GM18517 (cell line): ENCODE measurements at regions not wholly inside any gene's neighbourhood (a gene's known extent, or its start where the extent isn't known, plus 50 kb on each side); places are given as distances from the start of the nearest gene placed in this dataset.

Source experiments
- ATAC-seq: cut with Tn5 transposase; IDR thresholded peaks from one replicate; pipeline ENCODE4 v1.9.1; 2021; ENCODE audit warnings: mild to moderate bottlenecking, moderate library complexity; ENCODE audit not compliant: unreplicated experiment

DNA sequence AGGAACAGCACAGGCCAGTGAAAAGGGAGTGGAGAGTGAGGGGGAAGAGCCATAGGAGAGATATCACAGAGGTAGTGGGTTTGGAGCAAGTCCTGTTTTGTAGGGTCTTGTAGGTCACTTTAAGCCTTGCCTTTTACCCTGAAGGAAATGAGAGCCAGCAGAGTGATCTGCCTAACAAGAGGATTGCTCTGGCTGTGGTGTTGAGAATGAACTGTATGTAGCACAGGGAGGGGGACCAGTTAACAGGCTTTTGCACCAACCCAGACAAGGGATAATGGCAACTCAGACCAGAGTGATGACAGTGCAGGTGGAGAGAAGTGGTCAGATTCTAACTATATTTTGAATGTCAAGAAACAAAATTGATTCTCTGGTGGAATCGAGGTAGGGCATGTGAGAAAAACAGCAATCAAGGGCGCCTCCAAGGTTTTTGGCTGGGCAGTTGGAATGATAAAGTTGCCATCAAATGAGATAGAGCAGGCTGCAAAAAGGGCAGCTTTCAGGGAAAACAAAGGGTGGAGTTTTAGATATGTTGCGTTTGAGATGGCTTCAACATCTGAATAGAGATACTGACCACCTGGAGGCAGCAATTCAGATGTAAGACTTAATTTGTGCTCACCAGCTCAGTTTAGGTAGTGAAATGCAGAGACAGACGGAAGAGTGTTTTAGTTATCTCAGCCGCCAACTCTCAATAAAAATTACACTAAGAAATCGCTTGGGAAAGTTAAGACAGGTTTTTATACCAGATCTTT, 134.4 kb upstream of the BTBD3 start:
- no peak for ATAC-seq

DNA sequence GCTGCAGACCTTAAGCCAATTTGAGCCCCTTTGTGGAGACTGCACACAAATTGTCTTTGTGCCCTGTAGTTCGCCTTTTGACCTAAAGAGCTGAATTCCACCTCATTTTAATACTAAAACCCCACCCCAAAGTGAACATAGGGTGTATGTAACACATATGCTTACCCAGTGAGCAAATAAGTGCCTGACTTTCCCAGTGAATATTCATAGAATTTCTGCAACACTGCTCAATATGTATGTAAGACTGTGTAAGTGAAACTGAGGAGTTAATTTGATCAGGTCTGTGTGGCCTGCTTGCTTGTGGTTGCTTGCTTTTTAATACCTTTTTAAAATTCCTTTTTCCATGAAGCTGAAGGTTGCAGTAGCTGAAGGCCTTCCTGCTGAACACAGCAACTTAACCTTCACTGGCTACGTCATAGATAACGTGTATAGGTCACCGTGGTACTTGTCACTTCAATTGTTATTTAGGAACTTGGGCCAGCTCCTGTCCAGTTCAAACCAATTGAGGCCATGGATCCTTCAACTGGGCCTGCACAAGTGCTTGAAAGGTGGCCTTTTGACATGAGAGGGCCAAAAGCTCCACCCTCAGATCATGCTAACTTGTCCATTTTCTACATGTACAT, 131.7 kb upstream of the BTBD3 start:
- ATAC-seq: no peak

DNA sequence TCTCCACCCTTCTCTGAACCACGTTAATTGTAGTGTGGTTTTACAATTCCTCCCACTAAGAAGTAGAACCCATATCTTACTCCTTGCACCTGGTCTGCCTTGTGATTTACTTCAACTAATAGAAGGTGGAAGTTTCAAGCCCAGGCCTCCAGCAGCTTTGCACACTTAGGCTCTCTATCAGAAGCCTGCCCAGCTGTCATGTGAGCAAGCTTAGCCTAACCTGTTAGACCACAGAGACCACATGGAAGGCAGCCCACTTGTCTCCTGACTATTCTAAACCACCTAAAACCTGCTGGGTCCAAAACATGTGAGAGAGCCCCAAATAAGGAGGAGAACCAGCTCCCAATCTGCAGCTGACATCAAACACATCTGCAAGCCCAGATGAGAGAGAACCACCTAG, 127.6 kb upstream of the BTBD3 start:
- no peak for ATAC-seq

DNA sequence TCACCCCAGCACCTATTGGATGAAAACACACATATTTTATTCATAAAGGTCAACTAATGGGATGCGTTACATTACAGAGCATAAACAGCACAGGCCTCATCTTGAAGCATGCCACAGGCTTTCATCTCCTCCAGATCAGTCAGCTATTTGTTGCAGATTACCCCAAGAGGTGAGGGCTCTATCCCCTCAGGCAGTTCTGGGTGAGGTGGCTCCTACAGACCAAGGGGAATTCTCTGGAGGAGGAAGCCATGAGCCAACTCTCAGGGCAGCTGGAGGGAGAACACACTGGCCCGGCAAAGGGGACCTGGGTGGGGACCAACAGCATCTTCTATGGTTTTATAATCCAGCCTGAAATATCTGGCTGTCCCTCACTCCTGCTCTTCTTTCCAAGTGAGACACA, 126.4 kb upstream of the BTBD3 start:
- ATAC-seq: no peak

- no peak for ATAC-seq
These were observed 125.7 kb upstream of the BTBD3 start for GRCh38 chr20:11791835-11792567.

- no peak for ATAC-seq
These were observed 125.1 kb upstream of the BTBD3 start for GRCh38 chr20:11792568-11792953.

- no peak for ATAC-seq
These were observed 123.2 kb upstream of the BTBD3 start for GRCh38 chr20:11794525-11794924.

GRCh38 chr20:11795071-11795615, 122.5 kb upstream of the BTBD3 start:
- ATAC-seq: no peak

- no peak for ATAC-seq
These were observed 121.7 kb upstream of the BTBD3 start for GRCh38 chr20:11796026-11796425.

DNA sequence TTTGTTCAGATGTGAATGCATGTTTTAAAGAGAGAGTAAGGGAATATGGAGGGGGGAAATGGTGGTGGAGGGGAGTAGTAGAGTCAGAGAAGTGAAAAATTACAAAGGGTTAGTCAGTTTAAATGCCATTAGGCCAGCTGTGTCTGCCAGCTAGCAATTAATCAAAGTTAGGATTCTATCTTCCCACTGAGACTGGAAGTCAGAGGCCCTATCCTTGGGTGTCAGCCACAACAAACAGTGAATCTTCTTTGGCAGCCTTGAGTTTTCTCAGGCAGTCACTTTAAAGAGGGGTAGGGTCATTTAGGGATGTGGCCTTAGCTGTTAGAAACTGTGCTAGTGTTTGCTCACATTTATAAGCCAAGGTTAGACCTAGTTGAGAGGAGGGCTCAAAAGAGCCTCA, 120.5 kb upstream of the BTBD3 start:
- no peak for ATAC-seq

DNA sequence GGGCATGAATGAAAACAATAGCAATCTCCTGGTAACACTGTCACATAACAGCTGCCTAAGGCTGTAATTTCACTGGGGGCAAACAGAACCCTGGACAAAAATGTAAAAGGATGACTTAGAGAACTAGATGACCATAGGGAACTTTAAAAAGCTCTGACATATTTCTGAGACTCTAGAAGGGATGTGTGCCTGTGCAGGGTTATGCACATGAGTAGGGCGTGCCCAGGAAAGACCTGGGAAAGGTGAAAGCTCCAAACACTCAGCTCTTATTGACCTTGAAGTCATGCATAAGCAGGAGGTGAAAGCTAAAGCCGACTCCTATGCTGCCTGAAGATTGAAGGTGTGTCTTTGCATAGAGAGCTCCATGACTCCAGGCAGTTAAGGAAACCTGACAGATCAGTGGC, 118.4 kb upstream of the BTBD3 start:
- ATAC-seq: no peak

DNA sequence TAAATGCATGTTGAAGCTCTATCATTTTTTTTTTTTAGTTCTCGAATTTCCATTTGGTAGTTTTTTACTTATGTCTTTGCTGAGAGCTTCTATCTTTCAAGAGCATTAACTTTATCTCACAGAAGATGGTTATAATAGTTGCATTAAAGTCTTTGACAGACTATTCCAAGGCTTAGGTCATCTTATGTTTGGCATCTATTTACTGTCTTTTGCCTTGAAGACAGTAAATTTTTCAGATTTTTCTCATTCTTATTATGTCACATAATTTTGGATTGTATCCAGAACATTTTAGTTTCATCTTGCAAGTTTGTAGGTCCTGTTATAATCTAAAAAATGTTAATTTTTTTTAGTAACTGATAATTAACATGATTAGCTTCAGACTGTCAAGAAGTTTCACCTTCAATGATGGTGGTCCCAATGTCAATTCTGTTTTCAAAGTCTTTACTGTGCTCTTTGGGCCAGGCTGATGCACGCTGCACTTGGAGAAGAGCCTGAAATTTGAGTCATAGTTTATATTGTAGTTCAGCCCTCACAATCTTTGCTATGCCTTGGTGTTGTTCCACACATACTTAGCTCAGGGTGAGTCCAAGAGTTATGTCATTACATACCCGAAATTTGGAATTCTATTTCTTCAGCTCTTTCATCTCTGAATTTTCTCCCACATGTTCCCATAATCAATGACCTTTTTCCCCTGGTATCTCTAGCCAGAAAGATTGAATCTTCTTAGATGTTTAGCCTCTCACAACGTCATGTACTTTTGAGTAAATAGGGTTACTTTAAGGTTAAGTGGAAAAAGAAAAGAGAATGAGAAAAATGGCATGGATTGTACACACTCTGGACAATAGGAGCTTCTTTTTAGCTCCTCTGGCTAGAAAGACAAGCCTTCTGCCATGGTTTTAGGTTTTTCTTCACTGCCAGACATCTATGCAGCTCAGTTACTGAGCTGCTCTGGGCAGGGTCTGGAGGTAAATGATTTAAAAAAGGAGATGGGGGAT, 110.3 kb upstream of the BTBD3 start:
- no peak for ATAC-seq

DNA sequence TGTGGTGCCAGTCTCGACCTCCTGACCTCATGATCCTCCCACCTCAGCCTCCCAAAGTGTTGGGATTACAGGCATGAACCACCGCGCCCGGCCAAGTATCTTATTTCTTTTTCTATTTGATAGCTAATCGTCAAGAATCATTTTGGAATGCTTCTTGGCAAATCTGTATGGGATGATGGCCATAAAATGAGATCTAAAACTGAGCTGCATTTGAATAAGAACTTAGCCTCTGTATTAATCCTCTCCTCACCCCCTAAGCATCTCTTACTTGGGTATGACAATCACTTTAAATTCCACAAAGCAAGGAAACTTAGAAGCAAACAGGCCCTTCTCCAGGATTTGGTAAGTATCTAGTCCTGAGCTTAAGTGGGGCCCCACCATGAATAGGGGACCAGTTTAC, 108.9 kb upstream of the BTBD3 start:
- ATAC-seq: no peak

DNA sequence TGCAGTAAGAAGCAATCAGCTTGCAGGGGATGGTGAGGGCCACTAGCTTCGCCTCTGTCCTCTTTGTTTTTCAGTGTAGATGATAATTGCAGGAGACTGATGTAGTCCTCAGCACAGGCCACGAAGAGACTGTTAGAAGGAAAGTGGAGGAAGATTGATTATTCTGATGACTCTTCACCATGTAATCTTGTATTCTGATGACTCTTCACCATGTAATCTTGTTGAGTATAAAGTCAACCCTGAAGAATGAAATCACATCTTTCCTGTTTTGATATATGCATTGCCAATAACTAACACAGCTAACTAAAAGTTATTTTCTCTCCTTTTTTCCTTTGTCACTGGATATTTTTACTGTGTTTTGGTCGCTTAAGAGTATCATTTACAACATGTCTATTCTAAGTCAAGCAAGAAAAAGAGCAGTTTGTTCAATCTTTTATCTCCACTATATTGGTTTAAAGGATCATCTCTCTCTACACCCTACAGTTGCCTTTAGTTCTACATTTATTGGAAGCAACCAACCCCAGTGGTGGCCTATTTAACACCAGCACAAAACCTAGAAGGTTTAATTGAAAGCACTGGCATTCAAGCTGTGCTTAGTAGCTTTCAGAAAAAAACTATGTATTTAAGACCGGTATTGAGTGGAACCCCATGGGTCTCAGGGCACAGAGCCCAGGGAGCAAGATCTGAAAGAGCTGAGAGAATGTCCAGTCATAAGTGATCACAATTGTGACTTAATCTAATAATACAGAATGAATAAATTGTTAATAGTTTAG, 107.2 kb upstream of the BTBD3 start:
- ATAC-seq: no peak

- no peak for ATAC-seq
These were observed 104.4 kb upstream of the BTBD3 start for GRCh38 chr20:11813106-11813890.

DNA sequence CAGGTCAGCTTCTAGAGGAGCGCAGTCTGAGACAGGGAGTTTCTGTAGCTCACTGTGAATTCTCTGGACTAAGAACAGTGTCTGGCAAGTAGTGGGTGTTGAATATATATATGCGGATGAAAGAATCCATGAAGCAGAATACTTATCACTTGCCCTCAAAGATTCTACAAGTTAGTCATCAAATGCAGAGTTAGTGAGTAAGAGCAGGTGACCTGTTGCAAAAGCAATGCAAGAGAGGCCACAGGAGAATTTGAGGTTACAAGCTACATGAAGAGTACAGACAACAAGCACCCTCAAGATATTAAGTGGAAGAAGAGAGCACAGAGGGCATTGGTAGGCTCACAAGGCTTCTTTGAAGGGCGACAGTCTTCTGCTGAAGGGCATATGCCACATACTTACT, 103.4 kb upstream of the BTBD3 start:
- no peak for ATAC-seq

- ATAC-seq: no peak
These were observed 96.9 kb upstream of the BTBD3 start for GRCh38 chr20:11820838-11821237.

GRCh38 chr20:11822540-11822794, 95.2 kb upstream of the BTBD3 start:
- no peak for ATAC-seq

DNA sequence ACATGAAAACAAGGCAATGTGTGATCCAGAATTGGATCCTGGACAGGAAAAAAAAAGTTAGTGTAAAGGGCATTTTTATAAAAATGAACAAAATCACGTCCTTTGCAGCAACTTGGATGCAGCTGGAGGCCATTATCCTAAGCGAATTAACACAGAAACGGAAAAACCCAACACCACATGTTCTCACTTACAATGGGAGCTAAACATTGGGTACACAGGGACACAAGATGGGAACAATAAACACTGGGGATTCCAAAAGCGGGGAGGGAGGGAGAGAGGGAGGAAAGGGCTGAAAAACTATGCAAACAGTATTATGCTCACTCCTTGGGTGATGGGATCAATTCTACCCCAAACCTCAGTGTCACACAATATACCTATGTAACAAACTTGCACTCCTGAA, 91.4 kb upstream of the BTBD3 start:
- ATAC-seq: no peak
